ENCODE measurements at regions not wholly inside any gene's neighbourhood (a gene's known extent, or its start where the extent isn't known, plus 50 kb on each side); places are given as distances from the start of the nearest gene placed in this dataset.

DNA sequence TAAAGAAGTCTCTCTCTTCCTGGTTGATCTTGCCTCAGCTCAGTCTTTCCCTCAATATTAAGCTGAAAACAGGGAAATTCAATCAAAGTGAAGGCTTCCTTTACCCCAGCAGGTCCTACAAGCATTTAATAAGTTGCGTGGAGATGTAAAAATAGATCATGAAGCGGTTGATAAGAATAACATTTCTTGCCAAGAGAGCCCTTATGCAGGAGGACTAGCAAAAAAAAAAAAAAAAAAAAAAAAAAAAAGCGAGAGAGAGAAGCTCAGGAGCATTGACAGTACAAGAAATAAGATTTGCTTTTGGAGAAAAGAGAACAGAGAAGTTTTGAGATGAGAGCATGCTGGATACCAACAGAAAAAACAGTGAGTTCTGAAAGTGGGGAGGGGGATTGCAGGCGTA, 112.2 kb upstream of the CLMP start:
- Histone ChIP-seq H3K36me3 (ENCODE audit: insufficient read depth, low read length) (no peaks in the 10 kb centered on the region), H3K9me3 (ENCODE audit: low read length) (no peaks in the 10 kb centered on the region), H3K9me2 (ENCODE audit: insufficient read depth, low read length) (no peaks in the 10 kb centered on the region), H3F3A (ENCODE audit: insufficient read depth, low read length, poor library complexity, severe bottlenecking) (no peaks in the 10 kb centered on the region), H3K4me3 (ENCODE audit: low read length) (no peak overlapping the region), H4K20me1 (ENCODE audit: insufficient read depth) (no peaks in the 10 kb centered on the region), H3K27me3 (ENCODE audit: insufficient read depth, low read depth, low read length) (peaks cover 9% of the 10 kb centered on the region), H3K9ac (ENCODE audit: low read length) (no peak overlapping the region), H3K27ac (ENCODE audit: low read length) (no peak overlapping the region), H3K4me2 (ENCODE audit: low read length) (no peak overlapping the region), H3K79me2 (replicated peaks; ENCODE audit: insufficient read depth, low read length) (no peaks in the 10 kb centered on the region), H2AFZ (ENCODE audit: low read depth, low read length) (no peak overlapping the region)
- TF ChIP-seq, protein P1, sequence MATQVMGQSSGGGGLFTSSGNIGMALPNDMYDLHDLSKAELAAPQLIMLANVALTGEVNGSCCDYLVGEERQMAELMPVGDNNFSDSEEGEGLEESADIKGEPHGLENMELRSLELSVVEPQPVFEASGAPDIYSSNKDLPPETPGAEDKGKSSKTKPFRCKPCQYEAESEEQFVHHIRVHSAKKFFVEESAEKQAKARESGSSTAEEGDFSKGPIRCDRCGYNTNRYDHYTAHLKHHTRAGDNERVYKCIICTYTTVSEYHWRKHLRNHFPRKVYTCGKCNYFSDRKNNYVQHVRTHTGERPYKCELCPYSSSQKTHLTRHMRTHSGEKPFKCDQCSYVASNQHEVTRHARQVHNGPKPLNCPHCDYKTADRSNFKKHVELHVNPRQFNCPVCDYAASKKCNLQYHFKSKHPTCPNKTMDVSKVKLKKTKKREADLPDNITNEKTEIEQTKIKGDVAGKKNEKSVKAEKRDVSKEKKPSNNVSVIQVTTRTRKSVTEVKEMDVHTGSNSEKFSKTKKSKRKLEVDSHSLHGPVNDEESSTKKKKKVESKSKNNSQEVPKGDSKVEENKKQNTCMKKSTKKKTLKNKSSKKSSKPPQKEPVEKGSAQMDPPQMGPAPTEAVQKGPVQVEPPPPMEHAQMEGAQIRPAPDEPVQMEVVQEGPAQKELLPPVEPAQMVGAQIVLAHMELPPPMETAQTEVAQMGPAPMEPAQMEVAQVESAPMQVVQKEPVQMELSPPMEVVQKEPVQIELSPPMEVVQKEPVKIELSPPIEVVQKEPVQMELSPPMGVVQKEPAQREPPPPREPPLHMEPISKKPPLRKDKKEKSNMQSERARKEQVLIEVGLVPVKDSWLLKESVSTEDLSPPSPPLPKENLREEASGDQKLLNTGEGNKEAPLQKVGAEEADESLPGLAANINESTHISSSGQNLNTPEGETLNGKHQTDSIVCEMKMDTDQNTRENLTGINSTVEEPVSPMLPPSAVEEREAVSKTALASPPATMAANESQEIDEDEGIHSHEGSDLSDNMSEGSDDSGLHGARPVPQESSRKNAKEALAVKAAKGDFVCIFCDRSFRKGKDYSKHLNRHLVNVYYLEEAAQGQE (IDR thresholded peaks at IDR 0.05; ENCODE audit: borderline replicate concordance): no peak
- TF ChIP-seq, protein P2, sequence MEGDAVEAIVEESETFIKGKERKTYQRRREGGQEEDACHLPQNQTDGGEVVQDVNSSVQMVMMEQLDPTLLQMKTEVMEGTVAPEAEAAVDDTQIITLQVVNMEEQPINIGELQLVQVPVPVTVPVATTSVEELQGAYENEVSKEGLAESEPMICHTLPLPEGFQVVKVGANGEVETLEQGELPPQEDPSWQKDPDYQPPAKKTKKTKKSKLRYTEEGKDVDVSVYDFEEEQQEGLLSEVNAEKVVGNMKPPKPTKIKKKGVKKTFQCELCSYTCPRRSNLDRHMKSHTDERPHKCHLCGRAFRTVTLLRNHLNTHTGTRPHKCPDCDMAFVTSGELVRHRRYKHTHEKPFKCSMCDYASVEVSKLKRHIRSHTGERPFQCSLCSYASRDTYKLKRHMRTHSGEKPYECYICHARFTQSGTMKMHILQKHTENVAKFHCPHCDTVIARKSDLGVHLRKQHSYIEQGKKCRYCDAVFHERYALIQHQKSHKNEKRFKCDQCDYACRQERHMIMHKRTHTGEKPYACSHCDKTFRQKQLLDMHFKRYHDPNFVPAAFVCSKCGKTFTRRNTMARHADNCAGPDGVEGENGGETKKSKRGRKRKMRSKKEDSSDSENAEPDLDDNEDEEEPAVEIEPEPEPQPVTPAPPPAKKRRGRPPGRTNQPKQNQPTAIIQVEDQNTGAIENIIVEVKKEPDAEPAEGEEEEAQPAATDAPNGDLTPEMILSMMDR (IDR thresholded peaks at IDR 0.05; ENCODE audit: poor library complexity, severe bottlenecking): no peak
- no peak for TF ChIP-seq SMC3 (conservative IDR thresholded peaks at IDR 0.05; ENCODE audit: poor library complexity)
- TF ChIP-seq POLR2AphosphoS5 (IDR thresholded peaks at IDR 0.05): no peak
- TF ChIP-seq EP300 (conservative IDR thresholded peaks at IDR 0.05; ENCODE audit: poor library complexity, severe bottlenecking): no peak
- no peak for TF ChIP-seq RAD21 (conservative IDR thresholded peaks at IDR 0.05)
- TF ChIP-seq EZH2 (IDR thresholded peaks at IDR 0.05; ENCODE audit: borderline replicate concordance, insufficient read depth, low read length, poor library complexity, severe bottlenecking): no peak
- TF ChIP-seq TAF1 (IDR thresholded peaks at IDR 0.05; ENCODE audit: low read depth): no peak
- TF ChIP-seq MXI1 (conservative IDR thresholded peaks at IDR 0.05; ENCODE audit: poor library complexity, severe bottlenecking): no peak

DNA sequence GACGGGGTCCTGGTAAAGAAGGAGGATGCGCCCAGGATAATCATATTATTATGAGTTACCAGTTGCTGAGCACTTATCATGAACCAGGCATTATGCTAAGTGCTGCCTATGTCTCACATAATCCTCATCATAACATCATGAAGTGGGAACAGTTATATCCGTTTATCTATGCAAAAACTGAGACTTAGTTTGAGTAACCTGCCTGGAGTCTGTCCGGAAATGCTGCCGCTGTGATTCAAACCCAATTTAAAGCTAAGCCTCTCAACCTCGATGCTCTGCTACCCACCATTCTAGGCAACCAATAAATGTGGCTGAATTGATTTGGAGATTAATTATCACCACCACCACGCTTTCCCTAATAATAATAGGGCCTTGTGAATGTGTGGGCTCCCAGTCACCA, 111.5 kb upstream of the CLMP start:
- TF ChIP-seq, protein P2 (IDR thresholded peaks at IDR 0.05; ENCODE audit: poor library complexity, severe bottlenecking): no peak
- TF ChIP-seq TAF1 (IDR thresholded peaks at IDR 0.05; ENCODE audit: low read depth) (no peak), EZH2 (IDR thresholded peaks at IDR 0.05; ENCODE audit: borderline replicate concordance, insufficient read depth, low read length, poor library complexity, severe bottlenecking) (no peak), EP300 (conservative IDR thresholded peaks at IDR 0.05; ENCODE audit: poor library complexity, severe bottlenecking) (no peak), RAD21 (conservative IDR thresholded peaks at IDR 0.05) (no peak), MXI1 (conservative IDR thresholded peaks at IDR 0.05; ENCODE audit: poor library complexity, severe bottlenecking) (no peak), POLR2AphosphoS5 (IDR thresholded peaks at IDR 0.05) (no peak)
- TF ChIP-seq, protein P1 (IDR thresholded peaks at IDR 0.05; ENCODE audit: borderline replicate concordance): no peak
- Histone ChIP-seq H3F3A (ENCODE audit: insufficient read depth, low read length, poor library complexity, severe bottlenecking) (no peaks in the 10 kb centered on the region), H3K9me2 (ENCODE audit: insufficient read depth, low read length) (no peaks in the 10 kb centered on the region), H4K20me1 (ENCODE audit: insufficient read depth) (no peaks in the 10 kb centered on the region), H3K79me2 (replicated peaks; ENCODE audit: insufficient read depth, low read length) (no peaks in the 10 kb centered on the region), H3K9me3 (ENCODE audit: low read length) (no peaks in the 10 kb centered on the region), H3K36me3 (ENCODE audit: insufficient read depth, low read length) (no peaks in the 10 kb centered on the region), H3K9ac (ENCODE audit: low read length) (no peak overlapping the region), H3K27me3 (ENCODE audit: insufficient read depth, low read depth, low read length) (peaks cover 15% of the 10 kb centered on the region), H3K4me2 (ENCODE audit: low read length) (no peak overlapping the region), H3K4me3 (ENCODE audit: low read length) (no peak overlapping the region), H2AFZ (ENCODE audit: low read depth, low read length) (no peak overlapping the region), H3K27ac (ENCODE audit: low read length) (no peak overlapping the region)
